PC-9 (cell line): ENCODE measurements at regions not wholly inside any gene's neighbourhood (a gene's known extent, or its start where the extent isn't known, plus 50 kb on each side); places are given as distances from the start of the nearest gene placed in this dataset.

ENCODE experiments used
- EZH2 ChIP-seq: fragments of 200-600 bp; sonication (generic); IDR thresholded peaks from 2 replicates; pipeline ENCODE4 v1.8.0; 2017; ENCODE audit warnings: antibody characterized with exemption, low read depth
- TF ChIP-seq, protein P1 (sequence below): fragments of 200-600 bp; sonication (generic); conservative IDR thresholded peaks from 2 replicates; pipeline ENCODE4 v1.6.1; 2017; ENCODE audit warnings: mixed run types, antibody characterized with exemption, mild to moderate bottlenecking, moderate library complexity

DNA sequence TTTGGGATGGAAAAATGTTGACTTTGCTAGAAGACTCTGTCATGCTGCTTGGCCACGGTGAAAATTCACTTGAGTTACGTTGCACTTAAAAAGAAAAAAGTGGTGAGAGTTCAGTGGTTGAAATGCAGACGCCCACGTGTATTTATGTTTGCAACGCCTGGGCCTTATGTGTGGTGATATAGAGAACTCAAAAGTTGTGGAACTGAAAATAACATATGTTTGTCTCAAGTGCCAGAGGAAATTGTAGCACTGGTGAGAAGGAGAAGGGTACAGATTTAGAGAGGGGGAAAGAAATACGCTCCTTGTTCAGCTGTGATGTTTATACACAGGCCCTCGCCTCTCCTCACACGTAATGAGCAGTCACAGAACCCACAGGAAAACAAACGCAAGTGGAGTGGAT, 73.6 kb downstream of the EMX2 start:
- TF ChIP-seq, protein P1, sequence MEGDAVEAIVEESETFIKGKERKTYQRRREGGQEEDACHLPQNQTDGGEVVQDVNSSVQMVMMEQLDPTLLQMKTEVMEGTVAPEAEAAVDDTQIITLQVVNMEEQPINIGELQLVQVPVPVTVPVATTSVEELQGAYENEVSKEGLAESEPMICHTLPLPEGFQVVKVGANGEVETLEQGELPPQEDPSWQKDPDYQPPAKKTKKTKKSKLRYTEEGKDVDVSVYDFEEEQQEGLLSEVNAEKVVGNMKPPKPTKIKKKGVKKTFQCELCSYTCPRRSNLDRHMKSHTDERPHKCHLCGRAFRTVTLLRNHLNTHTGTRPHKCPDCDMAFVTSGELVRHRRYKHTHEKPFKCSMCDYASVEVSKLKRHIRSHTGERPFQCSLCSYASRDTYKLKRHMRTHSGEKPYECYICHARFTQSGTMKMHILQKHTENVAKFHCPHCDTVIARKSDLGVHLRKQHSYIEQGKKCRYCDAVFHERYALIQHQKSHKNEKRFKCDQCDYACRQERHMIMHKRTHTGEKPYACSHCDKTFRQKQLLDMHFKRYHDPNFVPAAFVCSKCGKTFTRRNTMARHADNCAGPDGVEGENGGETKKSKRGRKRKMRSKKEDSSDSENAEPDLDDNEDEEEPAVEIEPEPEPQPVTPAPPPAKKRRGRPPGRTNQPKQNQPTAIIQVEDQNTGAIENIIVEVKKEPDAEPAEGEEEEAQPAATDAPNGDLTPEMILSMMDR: no peak
- TF ChIP-seq EZH2: no peak
